Uterus (tissue), 3 donors: ENCODE measurements at regions not wholly inside any gene's neighbourhood (a gene's known extent, or its start where the extent isn't known, plus 50 kb on each side); places are given as distances from the start of the nearest gene placed in this dataset.
A peak's percentile ranks its signal among the peaks of the same experiment; 100 is the strongest.

Source experiments
- DNase-seq, 2 donors: peaks; one replicate each; pipeline ENCODE4 v3.0.0-alpha.2; 2019 to 2020
- H3K27ac ChIP-seq, 2 donors: fragments of 200-600 bp; sonication (generic); 1 replicate in 1 of 2; 2 replicates in 1 of 2; pipeline ENCODE4 v1.5.1; 2016 to 2018
- H3K27me3 ChIP-seq, 2 donors: fragments of 200-600 bp; sonication (generic); one replicate each; pipeline ENCODE4 v1.5.1; 2018 to 2019; ENCODE audit warnings: control low read depth in 1 of 2
- H3K36me3 ChIP-seq, 2 donors: fragments of 200-600 bp; sonication (generic); one replicate each; pipeline ENCODE4 v1.5.1; 2019; ENCODE audit warnings: control low read depth in 1 of 2
- H3K4me1 ChIP-seq, 2 donors: fragments of 200-600 bp; sonication (generic); one replicate each; pipeline ENCODE4 v1.5.1; 2018 to 2019; ENCODE audit warnings: control low read depth in 1 of 2
- H3K4me3 ChIP-seq, 2 donors: fragments of 200-600 bp; sonication (generic); 1 replicate in 1 of 2; 2 replicates in 1 of 2; pipeline ENCODE4 v1.5.1; 2018 to 2019; ENCODE audit warnings: mild to moderate bottlenecking in 1 of 2
- H3K9me3 ChIP-seq, 2 donors: fragments of 200-600 bp; sonication (generic); one replicate each; pipeline ENCODE4 v1.5.1; 2019; ENCODE audit warnings: control low read depth in 1 of 2
- POLR2A ChIP-seq, 2 donors: fragments of 450-650 bp; IDR thresholded peaks; one replicate each; pipeline ENCODE4 v1.6.1; 2016; ENCODE audit warnings: antibody characterized with exemption in 2 of 2, mild to moderate bottlenecking in 1 of 2, moderate library complexity in 1 of 2
- intact Hi-C: fragments of 100-400 bp; cut with DNase I; formaldehyde crosslinking; loops from one replicate; pipeline ENCODE4 v1.15.1; 2023; ENCODE audit warnings: low total_unique reads
- TF ChIP-seq, protein P1 (sequence below), 4 experiments: fragments of 200-600 bp in 2 of 4; fragments of 450-650 bp in 2 of 4; sonication (generic) in 2 of 4; IDR thresholded peaks; one replicate each; pipeline ENCODE4 v1.5.1; 2016 to 2019; ENCODE audit warnings: antibody characterized with exemption in 4 of 4, mild to moderate bottlenecking in 2 of 4, moderate library complexity in 1 of 4
- donor health status: DM: yes; HTN: yes; CAD: no.

GRCh38 chr2:223306371-223306770, 254.4 kb downstream of the KCNE4 start:
- H3K27ac ChIP-seq, result no peak overlapping the region
- intact Hi-C loops, result no loop called here
- no peak overlapping the region for H3K4me3 ChIP-seq
- no peaks in the 10 kb centered on the region for H3K27me3 ChIP-seq
- no peak for TF ChIP-seq POLR2A (IDR thresholded peaks at IDR 0.05)
- TF ChIP-seq, protein P1, sequence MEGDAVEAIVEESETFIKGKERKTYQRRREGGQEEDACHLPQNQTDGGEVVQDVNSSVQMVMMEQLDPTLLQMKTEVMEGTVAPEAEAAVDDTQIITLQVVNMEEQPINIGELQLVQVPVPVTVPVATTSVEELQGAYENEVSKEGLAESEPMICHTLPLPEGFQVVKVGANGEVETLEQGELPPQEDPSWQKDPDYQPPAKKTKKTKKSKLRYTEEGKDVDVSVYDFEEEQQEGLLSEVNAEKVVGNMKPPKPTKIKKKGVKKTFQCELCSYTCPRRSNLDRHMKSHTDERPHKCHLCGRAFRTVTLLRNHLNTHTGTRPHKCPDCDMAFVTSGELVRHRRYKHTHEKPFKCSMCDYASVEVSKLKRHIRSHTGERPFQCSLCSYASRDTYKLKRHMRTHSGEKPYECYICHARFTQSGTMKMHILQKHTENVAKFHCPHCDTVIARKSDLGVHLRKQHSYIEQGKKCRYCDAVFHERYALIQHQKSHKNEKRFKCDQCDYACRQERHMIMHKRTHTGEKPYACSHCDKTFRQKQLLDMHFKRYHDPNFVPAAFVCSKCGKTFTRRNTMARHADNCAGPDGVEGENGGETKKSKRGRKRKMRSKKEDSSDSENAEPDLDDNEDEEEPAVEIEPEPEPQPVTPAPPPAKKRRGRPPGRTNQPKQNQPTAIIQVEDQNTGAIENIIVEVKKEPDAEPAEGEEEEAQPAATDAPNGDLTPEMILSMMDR (IDR thresholded peaks at IDR 0.05), result no peak
- no peaks in the 10 kb centered on the region for H3K36me3 ChIP-seq
- H3K4me1 ChIP-seq, result no peaks in the 10 kb centered on the region
- DNase-seq, result no peak
- H3K9me3 ChIP-seq, result no peaks in the 10 kb centered on the region

DNA sequence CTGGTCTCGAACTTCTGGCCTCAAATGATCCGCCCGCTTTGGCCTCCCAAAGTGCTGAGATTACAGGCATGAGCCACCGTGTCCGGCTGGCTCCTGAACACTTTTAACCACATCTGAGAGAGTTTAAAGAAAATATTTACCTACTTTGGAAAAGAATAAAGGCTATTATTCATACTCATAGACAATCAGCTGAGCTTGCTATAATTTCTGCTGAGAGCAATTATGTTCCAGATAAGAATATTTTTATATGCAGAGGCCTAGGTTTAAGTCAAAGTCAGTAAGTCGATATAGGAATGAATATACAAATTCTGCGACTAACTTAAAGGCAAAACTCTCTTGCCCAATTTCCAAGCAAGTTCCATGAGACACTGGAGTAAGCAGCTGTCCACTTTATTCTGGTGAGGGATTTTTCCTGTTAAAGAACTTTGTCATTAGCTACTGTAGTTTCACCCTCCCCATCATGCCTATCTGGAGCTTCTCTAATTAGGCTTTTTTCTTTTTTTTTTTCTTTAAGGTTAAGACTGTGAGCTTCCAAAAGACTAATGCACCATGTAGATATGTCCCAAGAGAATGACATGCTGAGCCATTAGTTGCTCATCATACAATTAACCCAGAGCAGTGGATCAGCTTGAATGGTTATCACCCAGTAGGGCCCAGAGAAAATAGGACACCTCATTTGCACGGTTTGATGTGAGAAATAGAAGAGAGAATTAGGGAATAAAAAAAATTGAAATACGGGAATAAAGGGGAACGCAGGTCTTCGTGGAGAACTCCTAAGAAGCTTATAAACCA, 260.1 kb downstream of the KCNE4 start:
- H3K4me1 ChIP-seq, result no peaks in the 10 kb centered on the region
- intact Hi-C loops, result no loop called here
- no peak overlapping the region for H3K4me3 ChIP-seq
- no peak for DNase-seq
- no peaks in the 10 kb centered on the region for H3K36me3 ChIP-seq
- no peak overlapping the region for H3K27ac ChIP-seq
- no peaks in the 10 kb centered on the region for H3K9me3 ChIP-seq
- H3K27me3 ChIP-seq, result no peaks in the 10 kb centered on the region
- TF ChIP-seq, protein P1 (IDR thresholded peaks at IDR 0.05), result no peak
- TF ChIP-seq POLR2A (IDR thresholded peaks at IDR 0.05), result no peak

DNA sequence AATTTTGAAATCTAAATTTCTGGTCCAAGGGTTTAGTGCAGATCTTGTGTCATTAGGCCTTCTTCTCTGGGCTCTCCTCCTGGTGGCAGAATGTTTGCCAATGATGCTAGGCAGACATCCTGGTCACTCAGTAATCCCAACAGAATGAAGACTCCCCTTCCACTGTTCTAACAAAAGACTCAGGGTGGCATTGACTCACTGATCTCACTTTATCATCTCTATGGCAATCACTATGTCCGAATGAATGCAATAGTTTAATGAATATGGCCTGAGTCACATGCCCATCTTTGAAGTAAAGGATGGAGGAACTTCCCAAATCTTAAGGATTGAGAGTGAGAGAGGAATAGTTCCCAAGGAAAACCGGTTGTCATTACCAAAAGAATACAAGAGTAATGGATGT, 261.1 kb downstream of the KCNE4 start:
- Histone ChIP-seq H3K4me1 (no peaks in the 10 kb centered on the region), H3K9me3 (no peaks in the 10 kb centered on the region), H3K27me3 (no peaks in the 10 kb centered on the region), H3K36me3 (no peaks in the 10 kb centered on the region), H3K4me3 (no peak overlapping the region), H3K27ac (no peak overlapping the region)
- DNase-seq, result no peak
- TF ChIP-seq, protein P1 (IDR thresholded peaks at IDR 0.05), result no peak
- TF ChIP-seq POLR2A (IDR thresholded peaks at IDR 0.05), result no peak
- intact Hi-C loops, result no loop called here

- TF ChIP-seq POLR2A (IDR thresholded peaks at IDR 0.05), result no peak
- TF ChIP-seq, protein P1 (IDR thresholded peaks at IDR 0.05), result no peak
Observed at GRCh38 chr2:223314811-223315210, 262.8 kb downstream of the KCNE4 start.

GRCh38 chr2:223315813-223316212, 263.8 kb downstream of the KCNE4 start:
- Histone ChIP-seq H3K4me3 (no peak overlapping the region), H3K27me3 (no peaks in the 10 kb centered on the region), H3K36me3 (no peaks in the 10 kb centered on the region), H3K9me3 (no peaks in the 10 kb centered on the region), H3K4me1 (no peaks in the 10 kb centered on the region), H3K27ac (peak overlapping the region in 1 of 2 donors; percentile 24)
- DNase-seq, result no peak
- TF ChIP-seq, protein P1 (IDR thresholded peaks at IDR 0.05), result no peak
- TF ChIP-seq POLR2A (IDR thresholded peaks at IDR 0.05), result no peak
- intact Hi-C loops, result no loop called here

More at GRCh38 chr2:223314811-223315210, 262.8 kb downstream of the KCNE4 start:
- Histone ChIP-seq H3K4me1 (no peaks in the 10 kb centered on the region), H3K27ac (no peak overlapping the region), H3K9me3 (no peaks in the 10 kb centered on the region), H3K4me3 (no peak overlapping the region), H3K36me3 (no peaks in the 10 kb centered on the region), H3K27me3 (no peaks in the 10 kb centered on the region)
- no peak for DNase-seq
- intact Hi-C loops, result no loop called here
